Nephron (organoid): ENCODE measurements at regions not wholly inside any gene's neighbourhood (a gene's known extent, or its start where the extent isn't known, plus 50 kb on each side); places are given as distances from the start of the nearest gene placed in this dataset.

Source experiments
- H3K27ac Mint-ChIP-seq, 3 experiments: 2 replicates each; pipeline ENCODE4 v1.8.0; 2020; ENCODE audit warnings: mixed read lengths in 3 of 3, mild to moderate bottlenecking in 2 of 3, moderate library complexity in 1 of 3
- H3K27me3 Mint-ChIP-seq: 2 replicates; pipeline ENCODE4 v1.8.0; 2021; ENCODE audit warnings: low read depth, mild to moderate bottlenecking, moderate library complexity, mixed read lengths
- H3K36me3 Mint-ChIP-seq: 2 replicates; pipeline ENCODE4 v1.8.0; 2020; ENCODE audit warnings: low read depth, mixed read lengths
- H3K4me1 Mint-ChIP-seq: 2 replicates; pipeline ENCODE4 v1.8.0; 2020; ENCODE audit warnings: mixed read lengths
- H3K4me3 Mint-ChIP-seq, 3 experiments: 2 replicates each; pipeline ENCODE4 v1.8.0; 2020; ENCODE audit warnings: mild to moderate bottlenecking in 3 of 3, mixed read lengths in 3 of 3, moderate library complexity in 2 of 3
- H3K9me3 Mint-ChIP-seq: 2 replicates; pipeline ENCODE4 v1.8.0; 2020; ENCODE audit warnings: mixed read lengths
- CTCF ChIP-seq, 3 experiments: fragments of 200-600 bp; sonication (generic); IDR thresholded peaks; one replicate each; pipeline ENCODE4 v1.5.0; 2021; ENCODE audit warnings: antibody characterized with exemption in 3 of 3; ENCODE audit not compliant: unreplicated experiment in 3 of 3

- H3K27ac Mint-ChIP-seq = no peak overlapping the region
- TF ChIP-seq CTCF (IDR thresholded peaks at IDR 0.05; ENCODE audit: unreplicated experiment in 3 of 3) = no peak
- no peak overlapping the region for H3K4me3 Mint-ChIP-seq
- no peaks in the 10 kb centered on the region for H3K36me3 Mint-ChIP-seq
- H3K9me3 Mint-ChIP-seq = peaks cover 7% of the 10 kb centered on the region
- no peaks in the 10 kb centered on the region for H3K4me1 Mint-ChIP-seq
- H3K27me3 Mint-ChIP-seq = no peaks in the 10 kb centered on the region
These were observed 271.5 kb downstream of the TUSC7 start for GRCh38 chr3:116981089-116981488.

- Mint-ChIP-seq H3K27me3 (no peaks in the 10 kb centered on the region), H3K4me1 (no peaks in the 10 kb centered on the region), H3K36me3 (no peaks in the 10 kb centered on the region), H3K27ac (no peak overlapping the region), H3K4me3 (no peak overlapping the region), H3K9me3 (peaks cover 7% of the 10 kb centered on the region)
- no peak for TF ChIP-seq CTCF (IDR thresholded peaks at IDR 0.05; ENCODE audit: unreplicated experiment in 3 of 3)
These were observed 274.7 kb downstream of the TUSC7 start for GRCh38 chr3:116984301-116984700.

GRCh38 chr3:116994351-116994879, 284.8 kb downstream of the TUSC7 start:
- Mint-ChIP-seq H3K36me3 (no peaks in the 10 kb centered on the region), H3K27me3 (no peaks in the 10 kb centered on the region), H3K9me3 (no peaks in the 10 kb centered on the region), H3K27ac (no peak overlapping the region), H3K4me3 (no peak overlapping the region), H3K4me1 (no peaks in the 10 kb centered on the region)
- no peak for TF ChIP-seq CTCF (IDR thresholded peaks at IDR 0.05; ENCODE audit: unreplicated experiment in 3 of 3)

GRCh38 chr3:117003501-117003900, 293.9 kb downstream of the TUSC7 start:
- no peaks in the 10 kb centered on the region for H3K9me3 Mint-ChIP-seq
- no peaks in the 10 kb centered on the region for H3K4me1 Mint-ChIP-seq
- H3K36me3 Mint-ChIP-seq = no peaks in the 10 kb centered on the region
- no peak overlapping the region for H3K27ac Mint-ChIP-seq
- no peaks in the 10 kb centered on the region for H3K27me3 Mint-ChIP-seq
- H3K4me3 Mint-ChIP-seq = no peak overlapping the region
- no peak for TF ChIP-seq CTCF (IDR thresholded peaks at IDR 0.05; ENCODE audit: unreplicated experiment in 3 of 3)

- Mint-ChIP-seq H3K27me3 (no peaks in the 10 kb centered on the region), H3K4me3 (no peak overlapping the region), H3K36me3 (no peaks in the 10 kb centered on the region), H3K9me3 (no peaks in the 10 kb centered on the region), H3K4me1 (no peaks in the 10 kb centered on the region), H3K27ac (no peak overlapping the region)
- no peak for TF ChIP-seq CTCF (IDR thresholded peaks at IDR 0.05; ENCODE audit: unreplicated experiment in 3 of 3)
These were observed 295.7 kb downstream of the TUSC7 start for GRCh38 chr3:117005274-117005673.

GRCh38 chr3:117005911-117006522, 296.4 kb downstream of the TUSC7 start:
- H3K36me3 Mint-ChIP-seq = no peaks in the 10 kb centered on the region
- H3K4me1 Mint-ChIP-seq = no peaks in the 10 kb centered on the region
- TF ChIP-seq CTCF (IDR thresholded peaks at IDR 0.05; ENCODE audit: unreplicated experiment in 3 of 3) = no peak
- no peak overlapping the region for H3K4me3 Mint-ChIP-seq
- H3K27me3 Mint-ChIP-seq = no peaks in the 10 kb centered on the region
- no peak overlapping the region for H3K27ac Mint-ChIP-seq
- no peaks in the 10 kb centered on the region for H3K9me3 Mint-ChIP-seq
